GM12878 (cell line): ENCODE measurements at regions not wholly inside any gene's neighbourhood (a gene's known extent, or its start where the extent isn't known, plus 50 kb on each side); places are given as distances from the start of the nearest gene placed in this dataset.
A peak's percentile ranks its signal among the peaks of the same experiment; 100 is the strongest.

Source experiments
- BRCA1 ChIP-seq: IDR thresholded peaks from 2 replicates; pipeline ENCODE4 v1.6.1; 2011; ENCODE audit warnings: low read depth, low read length, improper control_type of control experiment
- CBFB ChIP-seq: IDR thresholded peaks from 2 replicates; pipeline ENCODE4 v1.6.1; 2016; ENCODE audit warnings: antibody characterized with exemption, low read depth
- CBX5 ChIP-seq: sonication (generic); IDR thresholded peaks from 2 replicates; pipeline ENCODE4 v1.6.1; 2016; ENCODE audit warnings: low read depth, moderate library complexity, mild to moderate bottlenecking, inconsistent platforms
- DPF2 ChIP-seq: fragments of 450-650 bp; IDR thresholded peaks from 2 replicates; pipeline ENCODE4 v1.6.1; 2017; ENCODE audit warnings: mild to moderate bottlenecking
- ESRRA ChIP-seq: IDR thresholded peaks from 2 replicates; pipeline ENCODE4 v1.6.1; 2012; ENCODE audit warnings: mild to moderate bottlenecking, low read length, improper control_type of control experiment
- HCFC1 ChIP-seq: fragments of 150-350 bp; IDR thresholded peaks from 2 replicates; pipeline ENCODE4 v1.6.1; 2014; ENCODE audit warnings: low read length
- MTA2 ChIP-seq: fragments of 450-650 bp; IDR thresholded peaks from 2 replicates; pipeline ENCODE4 v1.6.1; 2016; ENCODE audit warnings: low read depth, mild to moderate bottlenecking, moderate library complexity
- MYB ChIP-seq: fragments of 150-350 bp; IDR thresholded peaks from 2 replicates; pipeline ENCODE4 v1.6.1; 2014; ENCODE audit warnings: mild to moderate bottlenecking, low read depth, low read length, borderline replicate concordance
- NBN ChIP-seq: fragments of 450-650 bp; IDR thresholded peaks from 2 replicates; pipeline ENCODE4 v1.6.1; 2016
- POLR2AphosphoS5 ChIP-seq: IDR thresholded peaks from 2 replicates; pipeline ENCODE4 v1.6.1; 2011; ENCODE audit warnings: mild to moderate bottlenecking, low read length, inconsistent platforms
- STAT3 ChIP-seq: IDR thresholded peaks from 2 replicates; pipeline ENCODE4 v1.6.1; 2011; ENCODE audit warnings: low read depth, low read length, improper control_type of control experiment
- TCF12 ChIP-seq: IDR thresholded peaks from 2 replicates; pipeline ENCODE4 v1.6.1; 2011; ENCODE audit warnings: low read depth, mild to moderate bottlenecking, low read length
- WRNIP1 ChIP-seq: IDR thresholded peaks from 2 replicates; pipeline ENCODE4 v1.6.1; 2011; ENCODE audit warnings: low read depth, low read length, improper control_type of control experiment, borderline replicate concordance
- ZBED1 ChIP-seq: IDR thresholded peaks from 2 replicates; pipeline ENCODE4 v1.6.1; 2016; ENCODE audit warnings: borderline replicate concordance
- ZNF217 ChIP-seq: fragments of 450-650 bp; IDR thresholded peaks from 2 replicates; pipeline ENCODE4 v1.6.1; 2017; ENCODE audit warnings: antibody characterized with exemption, mild to moderate bottlenecking
- TF ChIP-seq, protein P1 (sequence below): fragments of 450-650 bp; formaldehyde crosslinking; IDR thresholded peaks from 2 replicates; pipeline ENCODE4 v1.5.0; 2022; ENCODE audit warnings: mild to moderate bottlenecking, missing genetic modification characterization
- TF ChIP-seq, protein P2 (sequence below): IDR thresholded peaks from 2 replicates; pipeline ENCODE4 v1.6.1; 2012; ENCODE audit warnings: low read depth, low read length, improper control_type of control experiment
- TF ChIP-seq, protein P3 (sequence below): fragments of 150-350 bp; IDR thresholded peaks from 2 replicates; pipeline ENCODE4 v1.6.1; 2014; ENCODE audit warnings: mild to moderate bottlenecking, low read depth, low read length
- TF ChIP-seq, protein P4 (sequence below): fragments of 450-650 bp; IDR thresholded peaks from 2 replicates; pipeline ENCODE4 v1.6.1; 2017; ENCODE audit warnings: low read depth, mild to moderate bottlenecking, moderate library complexity
- TF ChIP-seq, protein P5 (sequence below): fragments of 150-350 bp; IDR thresholded peaks from 2 replicates; pipeline ENCODE4 v1.6.1; 2016; ENCODE audit warnings: low read depth, low read length

DNA sequence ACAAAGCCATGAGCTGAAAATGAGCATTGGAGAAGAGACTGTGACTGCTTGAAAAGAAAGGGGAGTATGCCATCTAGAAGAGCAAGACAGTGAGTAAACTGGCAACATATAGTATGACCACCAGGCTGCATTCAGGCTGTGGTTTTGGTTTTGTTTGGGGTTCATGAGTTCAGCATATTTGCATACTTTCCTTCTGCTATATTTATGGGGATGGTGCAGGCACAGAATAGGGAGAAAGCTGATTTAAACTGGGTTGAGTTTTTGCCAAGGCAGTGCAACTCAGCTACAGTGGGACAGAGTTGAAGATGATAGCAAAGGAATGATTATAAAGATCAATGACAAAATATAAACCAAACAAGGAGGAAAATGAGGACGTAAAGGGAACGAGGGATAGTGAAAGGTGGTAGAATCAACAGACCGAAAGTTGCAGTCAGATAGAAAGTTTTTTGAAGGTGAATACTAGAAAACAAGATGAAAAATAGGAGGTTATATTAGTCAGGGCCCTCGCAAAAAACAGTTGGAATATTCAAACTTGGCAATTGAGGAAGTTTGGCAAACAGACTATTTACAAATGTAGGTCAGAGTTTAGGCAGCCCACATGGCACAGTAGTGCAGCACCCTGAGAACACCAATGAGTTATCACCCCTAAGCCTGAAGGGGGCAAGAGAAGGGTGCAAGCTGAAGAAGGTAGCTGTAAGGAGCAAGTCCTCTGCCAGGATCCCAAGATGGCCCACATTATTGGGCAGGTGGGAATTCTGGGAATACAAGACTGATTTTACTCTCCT is 114.8 kb upstream of the MAP9 start (continued):
- TF ChIP-seq WRNIP1: no peak
- TF ChIP-seq NBN: peak; percentile 45; the same call in 1 of the 2 replicates
- TF ChIP-seq, protein P1, sequence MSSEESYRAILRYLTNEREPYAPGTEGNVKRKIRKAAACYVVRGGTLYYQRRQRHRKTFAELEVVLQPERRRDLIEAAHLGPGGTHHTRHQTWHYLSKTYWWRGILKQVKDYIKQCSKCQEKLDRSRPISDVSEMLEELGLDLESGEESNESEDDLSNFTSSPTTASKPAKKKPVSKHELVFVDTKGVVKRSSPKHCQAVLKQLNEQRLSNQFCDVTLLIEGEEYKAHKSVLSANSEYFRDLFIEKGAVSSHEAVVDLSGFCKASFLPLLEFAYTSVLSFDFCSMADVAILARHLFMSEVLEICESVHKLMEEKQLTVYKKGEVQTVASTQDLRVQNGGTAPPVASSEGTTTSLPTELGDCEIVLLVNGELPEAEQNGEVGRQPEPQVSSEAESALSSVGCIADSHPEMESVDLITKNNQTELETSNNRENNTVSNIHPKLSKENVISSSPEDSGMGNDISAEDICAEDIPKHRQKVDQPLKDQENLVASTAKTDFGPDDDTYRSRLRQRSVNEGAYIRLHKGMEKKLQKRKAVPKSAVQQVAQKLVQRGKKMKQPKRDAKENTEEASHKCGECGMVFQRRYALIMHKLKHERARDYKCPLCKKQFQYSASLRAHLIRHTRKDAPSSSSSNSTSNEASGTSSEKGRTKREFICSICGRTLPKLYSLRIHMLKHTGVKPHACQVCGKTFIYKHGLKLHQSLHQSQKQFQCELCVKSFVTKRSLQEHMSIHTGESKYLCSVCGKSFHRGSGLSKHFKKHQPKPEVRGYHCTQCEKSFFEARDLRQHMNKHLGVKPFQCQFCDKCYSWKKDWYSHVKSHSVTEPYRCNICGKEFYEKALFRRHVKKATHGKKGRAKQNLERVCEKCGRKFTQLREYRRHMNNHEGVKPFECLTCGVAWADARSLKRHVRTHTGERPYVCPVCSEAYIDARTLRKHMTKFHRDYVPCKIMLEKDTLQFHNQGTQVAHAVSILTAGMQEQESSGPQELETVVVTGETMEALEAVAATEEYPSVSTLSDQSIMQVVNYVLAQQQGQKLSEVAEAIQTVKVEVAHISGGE (CRISPR knock-in tag): no peak
- TF ChIP-seq, protein P2, sequence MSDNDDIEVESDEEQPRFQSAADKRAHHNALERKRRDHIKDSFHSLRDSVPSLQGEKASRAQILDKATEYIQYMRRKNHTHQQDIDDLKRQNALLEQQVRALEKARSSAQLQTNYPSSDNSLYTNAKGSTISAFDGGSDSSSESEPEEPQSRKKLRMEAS: no peak
- TF ChIP-seq, protein P3, sequence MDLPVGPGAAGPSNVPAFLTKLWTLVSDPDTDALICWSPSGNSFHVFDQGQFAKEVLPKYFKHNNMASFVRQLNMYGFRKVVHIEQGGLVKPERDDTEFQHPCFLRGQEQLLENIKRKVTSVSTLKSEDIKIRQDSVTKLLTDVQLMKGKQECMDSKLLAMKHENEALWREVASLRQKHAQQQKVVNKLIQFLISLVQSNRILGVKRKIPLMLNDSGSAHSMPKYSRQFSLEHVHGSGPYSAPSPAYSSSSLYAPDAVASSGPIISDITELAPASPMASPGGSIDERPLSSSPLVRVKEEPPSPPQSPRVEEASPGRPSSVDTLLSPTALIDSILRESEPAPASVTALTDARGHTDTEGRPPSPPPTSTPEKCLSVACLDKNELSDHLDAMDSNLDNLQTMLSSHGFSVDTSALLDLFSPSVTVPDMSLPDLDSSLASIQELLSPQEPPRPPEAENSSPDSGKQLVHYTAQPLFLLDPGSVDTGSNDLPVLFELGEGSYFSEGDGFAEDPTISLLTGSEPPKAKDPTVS: no peak
- TF ChIP-seq ZBED1: no peak
- TF ChIP-seq, protein P4, sequence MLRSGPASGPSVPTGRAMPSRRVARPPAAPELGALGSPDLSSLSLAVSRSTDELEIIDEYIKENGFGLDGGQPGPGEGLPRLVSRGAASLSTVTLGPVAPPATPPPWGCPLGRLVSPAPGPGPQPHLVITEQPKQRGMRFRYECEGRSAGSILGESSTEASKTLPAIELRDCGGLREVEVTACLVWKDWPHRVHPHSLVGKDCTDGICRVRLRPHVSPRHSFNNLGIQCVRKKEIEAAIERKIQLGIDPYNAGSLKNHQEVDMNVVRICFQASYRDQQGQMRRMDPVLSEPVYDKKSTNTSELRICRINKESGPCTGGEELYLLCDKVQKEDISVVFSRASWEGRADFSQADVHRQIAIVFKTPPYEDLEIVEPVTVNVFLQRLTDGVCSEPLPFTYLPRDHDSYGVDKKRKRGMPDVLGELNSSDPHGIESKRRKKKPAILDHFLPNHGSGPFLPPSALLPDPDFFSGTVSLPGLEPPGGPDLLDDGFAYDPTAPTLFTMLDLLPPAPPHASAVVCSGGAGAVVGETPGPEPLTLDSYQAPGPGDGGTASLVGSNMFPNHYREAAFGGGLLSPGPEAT: no peak; the same call in 1 of the 2 replicates
- TF ChIP-seq HCFC1: no peak
- no peak for TF ChIP-seq POLR2AphosphoS5
- TF ChIP-seq CBX5: 0 out of 2 replicates have a peak, but pooled peaks have one; percentile 53
- TF ChIP-seq CBFB: no peak
- TF ChIP-seq BRCA1: no peak
- no peak for TF ChIP-seq ZNF217
- no peak for TF ChIP-seq MYB
- TF ChIP-seq ESRRA: no peak
- 0 out of 2 replicates have a peak, but pooled peaks have one; percentile 25 for TF ChIP-seq MTA2
- TF ChIP-seq STAT3: no peak
- TF ChIP-seq DPF2: no peak
- no peak for TF ChIP-seq TCF12
- TF ChIP-seq, protein P5, sequence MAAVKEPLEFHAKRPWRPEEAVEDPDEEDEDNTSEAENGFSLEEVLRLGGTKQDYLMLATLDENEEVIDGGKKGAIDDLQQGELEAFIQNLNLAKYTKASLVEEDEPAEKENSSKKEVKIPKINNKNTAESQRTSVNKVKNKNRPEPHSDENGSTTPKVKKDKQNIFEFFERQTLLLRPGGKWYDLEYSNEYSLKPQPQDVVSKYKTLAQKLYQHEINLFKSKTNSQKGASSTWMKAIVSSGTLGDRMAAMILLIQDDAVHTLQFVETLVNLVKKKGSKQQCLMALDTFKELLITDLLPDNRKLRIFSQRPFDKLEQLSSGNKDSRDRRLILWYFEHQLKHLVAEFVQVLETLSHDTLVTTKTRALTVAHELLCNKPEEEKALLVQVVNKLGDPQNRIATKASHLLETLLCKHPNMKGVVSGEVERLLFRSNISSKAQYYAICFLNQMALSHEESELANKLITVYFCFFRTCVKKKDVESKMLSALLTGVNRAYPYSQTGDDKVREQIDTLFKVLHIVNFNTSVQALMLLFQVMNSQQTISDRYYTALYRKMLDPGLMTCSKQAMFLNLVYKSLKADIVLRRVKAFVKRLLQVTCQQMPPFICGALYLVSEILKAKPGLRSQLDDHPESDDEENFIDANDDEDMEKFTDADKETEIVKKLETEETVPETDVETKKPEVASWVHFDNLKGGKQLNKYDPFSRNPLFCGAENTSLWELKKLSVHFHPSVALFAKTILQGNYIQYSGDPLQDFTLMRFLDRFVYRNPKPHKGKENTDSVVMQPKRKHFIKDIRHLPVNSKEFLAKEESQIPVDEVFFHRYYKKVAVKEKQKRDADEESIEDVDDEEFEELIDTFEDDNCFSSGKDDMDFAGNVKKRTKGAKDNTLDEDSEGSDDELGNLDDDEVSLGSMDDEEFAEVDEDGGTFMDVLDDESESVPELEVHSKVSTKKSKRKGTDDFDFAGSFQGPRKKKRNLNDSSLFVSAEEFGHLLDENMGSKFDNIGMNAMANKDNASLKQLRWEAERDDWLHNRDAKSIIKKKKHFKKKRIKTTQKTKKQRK: no peak
